Natural killer cell (primary cell): ENCODE measurements at regions not wholly inside any gene's neighbourhood (a gene's known extent, or its start where the extent isn't known, plus 50 kb on each side); places are given as distances from the start of the nearest gene placed in this dataset.
A peak's percentile ranks its signal among the peaks of the same experiment; 100 is the strongest.
"Not testable (repeated sequence)": the region's sequence is repeated elsewhere in the genome, so short reads cannot be mapped to it uniquely, and the experiment has no call there.

Experiments
- ATAC-seq, 3 donors: fragments of 150-1000 bp in 2 of 3; fragments of 200-7000 bp in 1 of 3; cut with Tn5 transposase; 1 replicate in 1 of 3; 2 replicates in 2 of 3; pipeline ENCODE4 v1.10.0; 2021; ENCODE audit warnings: mild to moderate bottlenecking in 2 of 3, moderate library complexity in 2 of 3
- DNase-seq, 2 donors: peaks; one replicate each; pipeline versions ENCODE4 v3.0.0 to v3.0.0-alpha.2; 2013 to 2021; ENCODE audit warnings: mixed read lengths in 1 of 2
- H3K27ac ChIP-seq: one replicate; pipeline ENCODE4 v1.5.1; 2013; ENCODE audit warnings: mild to moderate bottlenecking, low read length
- H3K27me3 ChIP-seq: one replicate; pipeline ENCODE4 v1.6.1; 2013; ENCODE audit warnings: low read length; ENCODE audit not compliant: control insufficient read depth, insufficient read depth
- H3K36me3 ChIP-seq: one replicate; pipeline ENCODE4 v1.6.1; 2013; ENCODE audit warnings: low read length; ENCODE audit not compliant: control insufficient read depth, insufficient read depth
- H3K4me1 ChIP-seq: one replicate; pipeline ENCODE4 v1.6.1; 2013; ENCODE audit warnings: low read length; ENCODE audit not compliant: control insufficient read depth, insufficient read depth
- H3K4me3 ChIP-seq: one replicate; pipeline ENCODE4 v1.5.1; 2013; ENCODE audit warnings: low read length
- H3K9me3 ChIP-seq: one replicate; pipeline ENCODE4 v1.6.1; 2013; ENCODE audit warnings: low read length; ENCODE audit not compliant: control insufficient read depth, insufficient read depth
- H3K27ac Mint-ChIP-seq, 2 donors: one replicate each; pipeline ENCODE4 v1.8.0; 2022; ENCODE audit warnings: mild to moderate bottlenecking in 2 of 2, mixed read lengths in 2 of 2, moderate library complexity in 1 of 2
- H3K27me3 Mint-ChIP-seq, 2 donors: one replicate each; pipeline ENCODE4 v1.8.0; 2022; ENCODE audit warnings: low read depth in 2 of 2, mixed read lengths in 2 of 2
- H3K36me3 Mint-ChIP-seq: one replicate; pipeline ENCODE4 v1.8.0; 2022; ENCODE audit warnings: mixed read lengths
- H3K4me1 Mint-ChIP-seq, 2 donors: one replicate each; pipeline ENCODE4 v1.8.0; 2022; ENCODE audit warnings: mixed read lengths in 2 of 2
- H3K4me3 Mint-ChIP-seq: one replicate; pipeline ENCODE4 v1.8.0; 2022; ENCODE audit warnings: mild to moderate bottlenecking, moderate library complexity, mixed read lengths
- H3K9me3 Mint-ChIP-seq, 2 donors: one replicate each; pipeline ENCODE4 v1.8.0; 2022; ENCODE audit warnings: mixed read lengths in 2 of 2
- CTCF ChIP-seq: fragments of 200-600 bp; IDR thresholded peaks from one replicate; pipeline ENCODE4 v1.8.0; 2022; ENCODE audit warnings: antibody characterized with exemption
- WGBS: methylation state at CpG from one replicate; pipeline ENCODE4 v1.1.7; 2013; ENCODE audit warnings: missing lambda C conversion rate; ENCODE audit not compliant: insufficient coverage; 5-methylcytosine and 5-hydroxymethylcytosine counted together
- intact Hi-C: fragments of 100-400 bp; cut with micrococcal nuclease; formaldehyde crosslinking; loops from one replicate; pipeline ENCODE4 v1.14.2; 2022

GRCh38 chr15:77915261-77915960 lies 162.1 kb downstream of the TBC1D2B start:
- ATAC-seq (no peak), DNase-seq (no peak)
- Mint-ChIP-seq H3K4me1 (peaks cover 0 to 4% of the 10 kb centered on the region in 2 donors), H3K9me3 (no peaks in the 10 kb centered on the region), H3K4me3 (no peak overlapping the region), H3K27ac (no peak overlapping the region), H3K36me3 (no peaks in the 10 kb centered on the region), H3K27me3 (peaks cover 15 to 18% of the 10 kb centered on the region in 2 donors)
- Histone ChIP-seq H3K27me3 (no peaks in the 10 kb centered on the region), H3K9me3 (no peaks in the 10 kb centered on the region), H3K4me1 (no peaks in the 10 kb centered on the region), H3K27ac (no peak overlapping the region), H3K4me3 (no peak overlapping the region), H3K36me3 (no peaks in the 10 kb centered on the region)
- intact Hi-C loops = no loop called here
- 87% methylated on average over 18 of the region's 19 CpGs for WGBS
- TF ChIP-seq CTCF = no peak

GRCh38 chr15:77914531-77914930 lies 163.0 kb downstream of the TBC1D2B start:
- WGBS = 100% methylated on average over 1 of the region's 5 CpGs
- DNase-seq, H3K4me1 ChIP-seq, H3K9me3 ChIP-seq, H3K9me3 Mint-ChIP-seq, intact Hi-C loops, H3K4me1 Mint-ChIP-seq, H3K27me3 ChIP-seq, H3K4me3 ChIP-seq, ATAC-seq, H3K36me3 Mint-ChIP-seq, H3K36me3 ChIP-seq, H3K27ac ChIP-seq, H3K27ac Mint-ChIP-seq, H3K4me3 Mint-ChIP-seq: not testable (repeated sequence)
- H3K27me3 Mint-ChIP-seq = peaks cover 8 to 15% of the 10 kb centered on the region in 2 donors

- H3K36me3 Mint-ChIP-seq, H3K27ac ChIP-seq, H3K9me3 ChIP-seq, H3K9me3 Mint-ChIP-seq, H3K27me3 ChIP-seq, H3K27me3 Mint-ChIP-seq, H3K36me3 ChIP-seq, H3K4me1 ChIP-seq, H3K4me1 Mint-ChIP-seq: not testable (repeated sequence)
- ATAC-seq (peak; percentile 88 to 93 (median 91)), DNase-seq (peak; percentile 75 to 83)
- H3K4me3 Mint-ChIP-seq = peak overlapping the region; percentile 83
- TF ChIP-seq CTCF = peak; percentile 93
- peak overlapping the region in 1 of 2 donors; percentile 83 for H3K27ac Mint-ChIP-seq
- intact Hi-C loops = loop anchor here (1.0 kb wide), 1 partner anchor 331 kb away; no protein-coding TSS in a partner anchor
- WGBS = 8% methylated on average over 12 of the region's 12 CpGs
- H3K4me3 ChIP-seq = peak overlapping the region; percentile 16
Observed at GRCh38 chr15:77910030-77910911, 167.2 kb downstream of the TBC1D2B start.

- no peaks in the 10 kb centered on the region for H3K9me3 ChIP-seq
- no peak for DNase-seq
- 86% methylated on average over 14 of the region's 14 CpGs for WGBS
Observed at GRCh38 chr15:77909182-77909940, 168.2 kb downstream of the TBC1D2B start.

GRCh38 chr15:77908752-77909111 lies 168.8 kb downstream of the TBC1D2B start:
- H3K9me3 ChIP-seq, H3K4me1 ChIP-seq, H3K36me3 Mint-ChIP-seq, DNase-seq, H3K27me3 ChIP-seq, intact Hi-C loops, ATAC-seq, H3K36me3 ChIP-seq, H3K4me3 ChIP-seq, H3K9me3 Mint-ChIP-seq, H3K27me3 Mint-ChIP-seq, H3K4me1 Mint-ChIP-seq, H3K4me3 Mint-ChIP-seq, H3K27ac ChIP-seq, H3K27ac Mint-ChIP-seq: not testable (repeated sequence)
- 90% methylated on average over 7 of the region's 7 CpGs for WGBS

More at GRCh38 chr15:77909182-77909940, 168.2 kb downstream of the TBC1D2B start:
- H3K27me3 ChIP-seq = no peaks in the 10 kb centered on the region
- H3K4me1 ChIP-seq = no peaks in the 10 kb centered on the region
- H3K4me3 ChIP-seq = no peak overlapping the region
- no peak overlapping the region for H3K27ac Mint-ChIP-seq
- no peaks in the 10 kb centered on the region for H3K9me3 Mint-ChIP-seq
- peaks cover 0 to 9% of the 10 kb centered on the region in 2 donors for H3K27me3 Mint-ChIP-seq
- H3K4me3 Mint-ChIP-seq = no peak overlapping the region
- no peaks in the 10 kb centered on the region for H3K36me3 ChIP-seq
- H3K4me1 Mint-ChIP-seq = peaks cover 0 to 7% of the 10 kb centered on the region in 2 donors
- no peak overlapping the region for H3K27ac ChIP-seq
- intact Hi-C loops = no loop called here
- no peaks in the 10 kb centered on the region for H3K36me3 Mint-ChIP-seq
- TF ChIP-seq CTCF = no peak
- ATAC-seq = no peak
